H9 (cell line): ENCODE measurements at regions not wholly inside any gene's neighbourhood (a gene's known extent, or its start where the extent isn't known, plus 50 kb on each side); places are given as distances from the start of the nearest gene placed in this dataset.

ENCODE experiments used
- DNase-seq: peaks from one replicate; pipeline ENCODE4 v3.0.0-alpha.2; 2017
- H2AFZ ChIP-seq: one replicate; pipeline ENCODE4 v1.6.1; 2013; ENCODE audit warnings: mild to moderate bottlenecking, low read length, control low read depth, moderate library complexity
- H2AK5ac ChIP-seq: 2 replicates; pipeline ENCODE4 v1.6.1; 2013; ENCODE audit warnings: low read length, control low read depth, mixed read lengths; ENCODE audit not compliant: insufficient read length
- H2BK120ac ChIP-seq: one replicate; pipeline ENCODE4 v1.6.1; 2013; ENCODE audit warnings: low read depth, mild to moderate bottlenecking, low read length, control low read depth, inconsistent platforms; ENCODE audit not compliant: poor library complexity, severe bottlenecking
- H2BK12ac ChIP-seq: 2 replicates; pipeline ENCODE4 v1.6.1; 2013; ENCODE audit warnings: low read length, control low read depth, mixed read lengths, low read depth; ENCODE audit not compliant: insufficient read length
- H2BK15ac ChIP-seq: 2 replicates; pipeline ENCODE4 v1.6.1; 2013; ENCODE audit warnings: low read depth, low read length, control low read depth
- H2BK20ac ChIP-seq: one replicate; pipeline ENCODE4 v1.6.1; 2013; ENCODE audit warnings: low read depth, mild to moderate bottlenecking, low read length, control low read depth, inconsistent platforms; ENCODE audit not compliant: poor library complexity, severe bottlenecking
- H2BK5ac ChIP-seq: 2 replicates; pipeline ENCODE4 v1.6.1; 2013; ENCODE audit warnings: low read length, control low read depth, mixed read lengths; ENCODE audit not compliant: insufficient read length
- H3K14ac ChIP-seq: 2 replicates; pipeline ENCODE4 v1.6.1; 2013; ENCODE audit warnings: low read length, control low read depth; ENCODE audit not compliant: insufficient read depth
- H3K18ac ChIP-seq: 2 replicates; pipeline ENCODE4 v1.6.1; 2013; ENCODE audit warnings: low read depth, mild to moderate bottlenecking, mixed read lengths, low read length, control low read depth; ENCODE audit not compliant: insufficient read length
- H3K23ac ChIP-seq: 2 replicates; pipeline ENCODE4 v1.6.1; 2013; ENCODE audit warnings: low read length, control low read depth, mixed read lengths, low read depth; ENCODE audit not compliant: insufficient read length
- H3K23me2 ChIP-seq: 2 replicates; pipeline ENCODE4 v1.6.1; 2013; ENCODE audit warnings: low read depth, mild to moderate bottlenecking, mixed read lengths, low read length, control low read depth; ENCODE audit not compliant: insufficient read length, poor library complexity, severe bottlenecking
- H3K27ac ChIP-seq: 2 replicates; pipeline ENCODE4 v1.5.1; 2013; ENCODE audit warnings: low read length, control low read depth, mixed read lengths, low read depth; ENCODE audit not compliant: insufficient read length
- H3K27me3 ChIP-seq: 2 replicates; pipeline ENCODE4 v1.6.1; 2013; ENCODE audit warnings: low read length, control low read depth, inconsistent platforms; ENCODE audit not compliant: insufficient read depth
- H3K4ac ChIP-seq: 2 replicates; pipeline ENCODE4 v1.6.1; 2013; ENCODE audit warnings: low read depth, mild to moderate bottlenecking, control low read depth, inconsistent platforms, low read length, moderate library complexity
- H3K4me1 ChIP-seq: 2 replicates; pipeline ENCODE4 v1.6.1; 2013; ENCODE audit warnings: low read length, control low read depth, inconsistent platforms; ENCODE audit not compliant: insufficient read depth
- H3K4me2 ChIP-seq: 2 replicates; pipeline ENCODE4 v1.6.1; 2013; ENCODE audit warnings: low read length, control low read depth, mixed read lengths; ENCODE audit not compliant: insufficient read length, insufficient read depth
- H3K56ac ChIP-seq: 2 replicates; pipeline ENCODE4 v1.6.1; 2013; ENCODE audit warnings: low read depth, mild to moderate bottlenecking, mixed read lengths, low read length, control low read depth; ENCODE audit not compliant: insufficient read length
- H3K79me1 ChIP-seq: 2 replicates; pipeline ENCODE4 v1.6.1; 2013; ENCODE audit warnings: low read depth, mild to moderate bottlenecking, moderate library complexity, low read length, control low read depth, inconsistent platforms; ENCODE audit not compliant: insufficient read depth, poor library complexity, severe bottlenecking
- H3K79me2 ChIP-seq: 2 replicates; pipeline ENCODE4 v1.6.1; 2013; ENCODE audit warnings: low read length, control low read depth, inconsistent platforms; ENCODE audit not compliant: insufficient read depth
- H3K9ac ChIP-seq: 2 replicates; pipeline ENCODE4 v1.6.1; 2013; ENCODE audit warnings: low read length, control low read depth, mixed read lengths; ENCODE audit not compliant: insufficient read length; ENCODE audit errors: extremely low read depth
- H3K9me3 ChIP-seq: one replicate; pipeline ENCODE4 v1.6.1; 2013; ENCODE audit warnings: low read depth, low read length, inconsistent platforms; ENCODE audit not compliant: control insufficient read depth
- H3T11ph ChIP-seq: one replicate; pipeline ENCODE4 v1.6.1; 2013; ENCODE audit warnings: mild to moderate bottlenecking, low read length, control low read depth, inconsistent platforms
- H4K20me1 ChIP-seq: one replicate; pipeline ENCODE4 v1.6.1; 2013; ENCODE audit not compliant: control insufficient read depth, insufficient read length, insufficient read depth
- H4K5ac ChIP-seq: 2 replicates; pipeline ENCODE4 v1.6.1; 2013; ENCODE audit warnings: low read depth, mild to moderate bottlenecking, mixed read lengths, low read length, control low read depth; ENCODE audit not compliant: insufficient read length
- H4K8ac ChIP-seq: replicated peaks from 2 replicates; pipeline ENCODE4 v1.6.1; 2013; ENCODE audit warnings: low read length, control low read depth, mixed read lengths, low read depth; ENCODE audit not compliant: insufficient read length
- H4K91ac ChIP-seq: 2 replicates; pipeline ENCODE4 v1.6.1; 2013; ENCODE audit warnings: low read depth, mild to moderate bottlenecking, moderate library complexity, mixed read lengths, low read length, control low read depth; ENCODE audit not compliant: insufficient read length
- H3K27ac Mint-ChIP-seq, 3 experiments: 2 replicates in 2 of 3; 3 replicates in 1 of 3; pipeline ENCODE4 v1.8.0; 2020 to 2021; ENCODE audit warnings: mixed read lengths in 3 of 3, mild to moderate bottlenecking in 1 of 3, moderate library complexity in 1 of 3
- H3K27me3 Mint-ChIP-seq: 2 replicates; pipeline ENCODE4 v1.8.0; 2021; ENCODE audit warnings: low read depth, mild to moderate bottlenecking, moderate library complexity, mixed read lengths
- H3K36me3 Mint-ChIP-seq, 3 experiments: 2 replicates in 2 of 3; 3 replicates in 1 of 3; pipeline ENCODE4 v1.8.0; 2020 to 2021; ENCODE audit warnings: low read depth in 3 of 3, mixed read lengths in 3 of 3; ENCODE audit not compliant: insufficient read depth in 1 of 3
- H3K4me1 Mint-ChIP-seq, 2 experiments: 2 replicates each; pipeline ENCODE4 v1.8.0; 2020; ENCODE audit warnings: mixed read lengths in 2 of 2
- H3K4me3 Mint-ChIP-seq, 2 experiments: 2 replicates in 1 of 2; 3 replicates in 1 of 2; pipeline ENCODE4 v1.8.0; 2020 to 2021; ENCODE audit warnings: mild to moderate bottlenecking in 2 of 2, mixed read lengths in 2 of 2, moderate library complexity in 1 of 2
- H3K9me3 Mint-ChIP-seq, 2 experiments: 2 replicates in 1 of 2; 3 replicates in 1 of 2; pipeline ENCODE4 v1.8.0; 2020; ENCODE audit warnings: mild to moderate bottlenecking in 2 of 2, mixed read lengths in 2 of 2, moderate library complexity in 1 of 2
- WGBS: extraction: QIAGEN DNeasy Blood & Tissue Kit; methylation state at CpG from one replicate; pipeline ENCODE4 v1.1.7; 2013; ENCODE audit warnings: missing lambda C conversion rate, low lambda C conversion rate, mixed read lengths; ENCODE audit not compliant: insufficient read length; ENCODE audit errors: extremely low coverage; 5-methylcytosine and 5-hydroxymethylcytosine counted together
- TF ChIP-seq, protein P1 (sequence below): fragments of 200-600 bp; sonication (generic); conservative IDR thresholded peaks from 3 replicates; pipeline ENCODE4 v1.8.0; 2021; ENCODE audit warnings: antibody characterized with exemption, mild to moderate bottlenecking

DNA sequence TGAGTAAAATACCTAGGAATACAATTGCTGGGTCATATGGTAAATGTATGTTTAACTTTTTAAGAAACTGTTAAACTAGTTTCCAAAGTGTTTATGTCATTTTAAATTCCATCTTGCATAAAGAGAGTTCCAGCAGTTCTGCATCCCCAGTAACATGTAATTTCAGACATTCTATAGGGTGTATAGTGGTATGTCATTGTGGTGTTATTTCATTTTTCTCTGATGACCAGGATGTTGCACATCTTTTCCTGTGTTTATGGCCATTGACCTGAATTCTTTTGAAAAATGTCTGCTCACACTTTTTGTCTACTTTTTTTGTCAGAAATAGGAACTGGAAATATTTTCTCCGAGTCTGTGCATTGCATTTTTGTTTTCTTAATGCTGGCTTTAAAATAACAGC is 128.9 kb downstream of the TMEM200A start:
- Mint-ChIP-seq H3K36me3 (no peaks in the 10 kb centered on the region), H3K9me3 (peaks cover 0 to 9% of the 10 kb centered on the region in 2 experiments; a peak in 1 of 5 replicates), H3K4me1 (peaks cover 8 to 9% of the 10 kb centered on the region in 2 experiments), H3K4me3 (no peak overlapping the region), H3K27ac (no peak overlapping the region), H3K27me3 (no peaks in the 10 kb centered on the region)
- Histone ChIP-seq H3K27me3 (no peaks in the 10 kb centered on the region), H3K4ac (no peak overlapping the region), H2AK5ac (no peak overlapping the region), H3T11ph (no peak overlapping the region), H3K56ac (no peak overlapping the region), H3K9me3 (no peaks in the 10 kb centered on the region), H3K4me1 (no peaks in the 10 kb centered on the region), H2BK20ac (no peak overlapping the region), H2BK120ac (no peak overlapping the region), H3K9ac (no peak overlapping the region), H2AFZ (no peak overlapping the region), H3K27ac (no peak overlapping the region), H4K20me1 (no peaks in the 10 kb centered on the region), H4K5ac (no peak overlapping the region), H3K4me2 (no peak overlapping the region), H3K79me1 (no peaks in the 10 kb centered on the region), H2BK12ac (no peak overlapping the region), H3K79me2 (no peaks in the 10 kb centered on the region), H3K23me2 (no peaks in the 10 kb centered on the region), H3K23ac (no peak overlapping the region), H4K91ac (no peak overlapping the region), H3K18ac (no peak overlapping the region), H3K14ac (no peak overlapping the region), H2BK15ac (no peak overlapping the region), H2BK5ac (no peak overlapping the region), H4K8ac (no peak overlapping the region)
- DNase-seq, result no peak
- TF ChIP-seq, protein P1, sequence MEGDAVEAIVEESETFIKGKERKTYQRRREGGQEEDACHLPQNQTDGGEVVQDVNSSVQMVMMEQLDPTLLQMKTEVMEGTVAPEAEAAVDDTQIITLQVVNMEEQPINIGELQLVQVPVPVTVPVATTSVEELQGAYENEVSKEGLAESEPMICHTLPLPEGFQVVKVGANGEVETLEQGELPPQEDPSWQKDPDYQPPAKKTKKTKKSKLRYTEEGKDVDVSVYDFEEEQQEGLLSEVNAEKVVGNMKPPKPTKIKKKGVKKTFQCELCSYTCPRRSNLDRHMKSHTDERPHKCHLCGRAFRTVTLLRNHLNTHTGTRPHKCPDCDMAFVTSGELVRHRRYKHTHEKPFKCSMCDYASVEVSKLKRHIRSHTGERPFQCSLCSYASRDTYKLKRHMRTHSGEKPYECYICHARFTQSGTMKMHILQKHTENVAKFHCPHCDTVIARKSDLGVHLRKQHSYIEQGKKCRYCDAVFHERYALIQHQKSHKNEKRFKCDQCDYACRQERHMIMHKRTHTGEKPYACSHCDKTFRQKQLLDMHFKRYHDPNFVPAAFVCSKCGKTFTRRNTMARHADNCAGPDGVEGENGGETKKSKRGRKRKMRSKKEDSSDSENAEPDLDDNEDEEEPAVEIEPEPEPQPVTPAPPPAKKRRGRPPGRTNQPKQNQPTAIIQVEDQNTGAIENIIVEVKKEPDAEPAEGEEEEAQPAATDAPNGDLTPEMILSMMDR, result no peak
- WGBS, result no CpG with 5 or more reads among the region's 1 CpG
